ENCODE measurements at regions not wholly inside any gene's neighbourhood (a gene's known extent, or its start where the extent isn't known, plus 50 kb on each side); places are given as distances from the start of the nearest gene placed in this dataset.

DNA sequence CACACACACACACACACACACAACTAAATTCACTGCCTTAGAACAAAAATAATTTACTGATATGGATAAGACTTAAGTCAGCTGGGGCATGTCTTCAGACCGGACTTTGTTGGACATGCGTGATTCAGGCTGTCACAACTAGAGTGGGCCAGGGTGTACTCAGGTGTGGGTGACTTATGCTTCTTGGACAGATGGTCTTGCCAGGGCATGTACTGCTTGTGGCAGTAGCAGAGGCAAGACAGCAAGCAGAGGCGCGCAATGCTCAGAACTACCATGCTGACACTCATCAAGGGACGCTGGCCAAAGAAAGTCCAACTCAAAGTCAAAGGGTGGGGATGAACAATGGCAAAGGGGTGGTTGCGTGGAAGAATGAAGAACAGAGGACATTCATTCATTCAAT, 437.5 kb downstream of the CBLN4 start:
- POLR2A ChIA-PET, result no interaction called here
- no peak for DNase-seq (ENCODE audit: extremely low spot score)

DNA sequence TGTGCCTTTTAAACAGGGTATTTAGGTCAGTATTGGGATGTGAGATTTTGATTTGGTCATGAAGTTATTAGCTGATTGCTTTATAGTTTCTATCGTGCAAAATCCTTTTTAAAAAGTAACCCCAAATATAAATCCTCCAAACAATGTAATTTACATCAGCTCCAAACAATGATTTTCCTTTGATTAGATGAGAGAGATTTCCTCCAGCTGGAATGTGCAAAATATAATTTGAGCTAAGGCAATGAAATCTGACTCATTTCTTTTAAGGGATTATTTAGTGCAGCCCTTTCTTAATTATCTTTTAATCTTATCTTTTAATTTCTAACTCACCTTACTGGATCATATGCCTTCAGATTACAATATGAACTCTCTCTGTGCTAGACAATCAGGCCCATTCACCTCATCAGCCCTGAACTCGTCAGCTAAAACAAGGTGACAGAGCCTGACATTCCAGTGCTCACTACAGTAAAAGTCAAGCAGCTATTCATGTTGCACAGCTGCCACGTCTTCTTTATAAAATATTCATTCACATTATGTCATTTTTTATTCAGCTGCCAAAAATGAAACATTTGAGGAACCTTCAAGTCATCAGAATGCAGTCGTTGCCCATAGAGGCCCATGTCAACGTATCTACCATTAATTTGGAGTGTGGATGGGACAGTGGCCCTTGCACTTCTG, 440.1 kb downstream of the CBLN4 start:
- POLR2A ChIA-PET, result no interaction called here
- CTCF ChIA-PET, result interaction anchor here (0.6 kb wide), 1 partner anchor 9 kb away, joined by 3 read pairs; no protein-coding TSS in a partner anchor

More for the DNA sequence above, 437.5 kb downstream of the CBLN4 start:
- TF ChIP-seq NFRKB (IDR thresholded peaks at IDR 0.05) (no peak), LEF1 (IDR thresholded peaks at IDR 0.05; ENCODE audit: borderline replicate concordance) (no peak), ELF4 (IDR thresholded peaks at IDR 0.05) (no peak), ARNT (IDR thresholded peaks at IDR 0.05) (no peak), HDGF (IDR thresholded peaks at IDR 0.05; ENCODE audit: borderline replicate concordance) (no peak), ZNF384 (IDR thresholded peaks at IDR 0.05) (no peak)
- TF ChIP-seq, protein P1, sequence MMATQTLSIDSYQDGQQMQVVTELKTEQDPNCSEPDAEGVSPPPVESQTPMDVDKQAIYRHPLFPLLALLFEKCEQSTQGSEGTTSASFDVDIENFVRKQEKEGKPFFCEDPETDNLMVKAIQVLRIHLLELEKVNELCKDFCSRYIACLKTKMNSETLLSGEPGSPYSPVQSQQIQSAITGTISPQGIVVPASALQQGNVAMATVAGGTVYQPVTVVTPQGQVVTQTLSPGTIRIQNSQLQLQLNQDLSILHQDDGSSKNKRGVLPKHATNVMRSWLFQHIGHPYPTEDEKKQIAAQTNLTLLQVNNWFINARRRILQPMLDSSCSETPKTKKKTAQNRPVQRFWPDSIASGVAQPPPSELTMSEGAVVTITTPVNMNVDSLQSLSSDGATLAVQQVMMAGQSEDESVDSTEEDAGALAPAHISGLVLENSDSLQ (IDR thresholded peaks at IDR 0.05), result no peak
- CTCF ChIA-PET, result no interaction called here

DNA sequence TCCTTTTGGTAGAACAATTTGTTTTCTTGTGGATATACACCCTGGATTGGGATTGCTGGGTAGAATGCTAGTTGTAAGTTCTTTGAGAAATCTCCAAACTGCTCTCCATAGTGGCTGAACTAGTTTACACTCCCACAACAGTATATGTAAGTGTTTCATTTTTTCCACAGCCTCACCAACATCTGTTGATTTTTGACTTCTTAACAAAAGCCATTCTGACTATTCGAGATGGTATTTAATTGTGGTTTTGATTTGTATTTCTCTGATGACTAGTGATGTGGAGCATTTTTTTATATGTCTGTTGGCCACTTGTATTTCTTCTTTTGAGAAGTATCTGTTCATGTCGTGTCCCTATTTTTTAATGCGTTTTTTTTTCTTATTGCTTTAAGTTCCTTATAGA, 444.1 kb downstream of the CBLN4 start:
- CTCF ChIA-PET, result no interaction called here
- POLR2A ChIA-PET, result no interaction called here
- DNase-seq (ENCODE audit: extremely low spot score), result no peak
- TF ChIP-seq, protein P1 (IDR thresholded peaks at IDR 0.05), result no peak
- TF ChIP-seq TARDBP (IDR thresholded peaks at IDR 0.05) (no peak), ELF4 (IDR thresholded peaks at IDR 0.05) (no peak), FOXA1 (IDR thresholded peaks at IDR 0.05) (no peak), LEF1 (IDR thresholded peaks at IDR 0.05; ENCODE audit: borderline replicate concordance) (no peak), SUZ12 (IDR thresholded peaks at IDR 0.05) (no peak), SP1 (IDR thresholded peaks at IDR 0.05) (no peak), NFRKB (IDR thresholded peaks at IDR 0.05) (no peak), ZNF384 (IDR thresholded peaks at IDR 0.05) (no peak), L3MBTL2 (conservative IDR thresholded peaks at IDR 0.05) (no peak), CTBP1 (IDR thresholded peaks at IDR 0.05; ENCODE audit: borderline replicate concordance) (no peak), HDGF (IDR thresholded peaks at IDR 0.05; ENCODE audit: borderline replicate concordance) (no peak), BHLHE40 (IDR thresholded peaks at IDR 0.05; ENCODE audit: borderline replicate concordance) (no peak), ARNT (IDR thresholded peaks at IDR 0.05) (no peak), FOXK2 (IDR thresholded peaks at IDR 0.05) (no peak), FOXM1 (IDR thresholded peaks at IDR 0.05; ENCODE audit: borderline replicate concordance) (no peak)

More for the DNA sequence above, 440.1 kb downstream of the CBLN4 start:
- DNase-seq (ENCODE audit: extremely low spot score), result no peak
- TF ChIP-seq ZNF384 (IDR thresholded peaks at IDR 0.05), result no peak
- TF ChIP-seq LEF1 (IDR thresholded peaks at IDR 0.05; ENCODE audit: borderline replicate concordance), result no peak
- no peak for TF ChIP-seq L3MBTL2 (conservative IDR thresholded peaks at IDR 0.05)
- no peak for TF ChIP-seq HDGF (IDR thresholded peaks at IDR 0.05; ENCODE audit: borderline replicate concordance)
- no peak for TF ChIP-seq SUZ12 (IDR thresholded peaks at IDR 0.05)
- TF ChIP-seq SP1 (IDR thresholded peaks at IDR 0.05), result no peak
- TF ChIP-seq ARNT (IDR thresholded peaks at IDR 0.05), result no peak
- TF ChIP-seq TARDBP (IDR thresholded peaks at IDR 0.05), result no peak
- no peak for TF ChIP-seq ELF4 (IDR thresholded peaks at IDR 0.05)
- TF ChIP-seq, protein P1 (IDR thresholded peaks at IDR 0.05), result no peak
- TF ChIP-seq NFRKB (IDR thresholded peaks at IDR 0.05), result no peak
- no peak for TF ChIP-seq FOXM1 (IDR thresholded peaks at IDR 0.05; ENCODE audit: borderline replicate concordance)
- no peak for TF ChIP-seq CTBP1 (IDR thresholded peaks at IDR 0.05; ENCODE audit: borderline replicate concordance)
- TF ChIP-seq FOXA1 (IDR thresholded peaks at IDR 0.05), result no peak
- no peak for TF ChIP-seq BHLHE40 (IDR thresholded peaks at IDR 0.05; ENCODE audit: borderline replicate concordance)
- no peak for TF ChIP-seq FOXK2 (IDR thresholded peaks at IDR 0.05)

DNA sequence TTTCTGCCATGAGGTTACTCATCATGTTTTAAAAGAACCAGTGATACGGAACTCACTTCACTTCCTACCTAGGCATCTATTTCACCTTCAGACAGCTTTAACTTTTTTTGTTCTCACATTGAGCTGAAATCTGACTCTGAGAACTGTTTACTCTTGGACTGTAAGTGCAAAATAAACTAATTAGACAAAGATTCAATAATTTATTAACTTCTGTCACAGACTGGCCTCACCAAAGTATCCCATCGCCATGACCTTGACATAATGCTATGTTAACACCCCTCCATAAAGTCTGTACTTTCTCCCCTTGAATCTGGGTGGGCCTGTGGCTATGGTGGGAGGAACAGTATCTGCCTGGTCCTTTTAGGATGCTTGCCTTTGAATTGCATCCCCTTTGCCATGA, 448.1 kb downstream of the CBLN4 start:
- no peak for DNase-seq (ENCODE audit: extremely low spot score)
- TF ChIP-seq CTBP1 (IDR thresholded peaks at IDR 0.05; ENCODE audit: borderline replicate concordance) (no peak), FOXM1 (IDR thresholded peaks at IDR 0.05; ENCODE audit: borderline replicate concordance) (no peak)
- TF ChIP-seq, protein P1 (IDR thresholded peaks at IDR 0.05), result no peak
- ChIA-PET CTCF (no interaction called here), POLR2A (no interaction called here)

DNA sequence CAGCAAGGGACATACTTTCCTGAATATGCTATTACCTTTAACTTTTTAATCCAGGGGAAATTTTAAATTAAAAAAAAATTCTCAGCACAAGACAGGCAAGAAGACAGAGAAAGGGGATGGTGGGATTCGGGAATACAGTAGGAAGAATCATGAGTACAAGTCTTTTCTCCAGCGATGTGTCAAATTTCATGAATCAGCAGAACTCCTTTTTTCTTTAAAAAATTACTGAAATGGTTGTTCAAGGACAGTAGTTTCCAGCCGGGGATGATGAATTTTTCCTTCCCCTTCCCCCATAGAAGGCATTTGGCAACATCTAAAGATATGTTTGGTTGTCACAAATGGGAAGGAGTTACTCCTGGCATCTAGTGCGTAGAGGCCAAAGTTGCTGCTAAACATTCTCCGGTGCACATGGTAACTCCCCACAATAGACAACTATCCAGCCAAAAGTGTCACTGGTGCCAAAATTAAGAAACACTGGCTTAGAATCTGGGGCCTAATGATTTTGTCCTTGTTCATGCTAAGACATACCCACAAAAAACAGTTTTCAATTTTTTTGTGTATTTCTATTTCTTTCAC, 450.2 kb downstream of the CBLN4 start:
- TF ChIP-seq HDGF (IDR thresholded peaks at IDR 0.05; ENCODE audit: borderline replicate concordance) (no peak), BHLHE40 (IDR thresholded peaks at IDR 0.05; ENCODE audit: borderline replicate concordance) (no peak), FOXA1 (IDR thresholded peaks at IDR 0.05) (no peak), CTBP1 (IDR thresholded peaks at IDR 0.05; ENCODE audit: borderline replicate concordance) (no peak), LEF1 (IDR thresholded peaks at IDR 0.05; ENCODE audit: borderline replicate concordance) (no peak), SP1 (IDR thresholded peaks at IDR 0.05) (no peak), ZNF384 (IDR thresholded peaks at IDR 0.05) (no peak), FOXM1 (IDR thresholded peaks at IDR 0.05; ENCODE audit: borderline replicate concordance) (no peak), TARDBP (IDR thresholded peaks at IDR 0.05) (no peak), NFRKB (IDR thresholded peaks at IDR 0.05) (no peak), SUZ12 (IDR thresholded peaks at IDR 0.05) (no peak), ARNT (IDR thresholded peaks at IDR 0.05) (no peak), FOXK2 (IDR thresholded peaks at IDR 0.05) (no peak), ELF4 (IDR thresholded peaks at IDR 0.05) (no peak), L3MBTL2 (conservative IDR thresholded peaks at IDR 0.05) (no peak)
- TF ChIP-seq, protein P1 (IDR thresholded peaks at IDR 0.05), result no peak
- POLR2A ChIA-PET, result no interaction called here

More for the DNA sequence above, 450.2 kb downstream of the CBLN4 start:
- CTCF ChIA-PET, result no interaction called here
- no peak for DNase-seq (ENCODE audit: extremely low spot score)
